PC-3 (cell line): ENCODE measurements at regions not wholly inside any gene's neighbourhood (a gene's known extent, or its start where the extent isn't known, plus 50 kb on each side); places are given as distances from the start of the nearest gene placed in this dataset.

ENCODE experiments used
- ATAC-seq: fragments of 200-7000 bp; cut with Tn5 transposase; 2 replicates; pipeline ENCODE4 v1.9.1; 2020; ENCODE audit warnings: mild to moderate bottlenecking, moderate library complexity
- BruUV-seq: library from RNA; stranded (reverse); fragments of 400-500 nt; replicated peaks from 2 replicates; lab custom pipeline; 2021; lab: Mats Ljungman, UMichigan
- CTCF ChIA-PET: fragments of 300-600 bp; sonication (Branson Sonifier 250); formaldehyde crosslinking; loops from one replicate; lab custom pipeline; 2022; ENCODE audit warnings: antibody characterized with exemption; lab: Charles Lee
- POLR2A ChIA-PET: fragments of 300-600 bp; sonication (Branson Sonifier 250); formaldehyde crosslinking; loops from one replicate; lab custom pipeline; 2022; ENCODE audit warnings: antibody characterized with exemption; ENCODE audit not compliant: unreplicated experiment; lab: Charles Lee
- DNase-seq: peaks from one replicate; pipeline ENCODE4 v3.0.0-alpha.2; 2015
- H2AFZ ChIP-seq: fragments of 300-600 bp; sonication (generic); 2 replicates; pipeline ENCODE4 v1.6.0; 2016; ENCODE audit warnings: antibody characterized with exemption, low read length
- H3F3A ChIP-seq: fragments of 300-600 bp; sonication (generic); one replicate; pipeline ENCODE4 v1.6.0; 2017; ENCODE audit warnings: antibody characterized with exemption, low read length, control low read depth, mild to moderate bottlenecking; ENCODE audit not compliant: unreplicated experiment
- H3K27ac ChIP-seq: fragments of 300-600 bp; sonication (generic); 2 replicates; pipeline ENCODE4 v1.5.1; 2016; ENCODE audit warnings: mild to moderate bottlenecking, low read length
- H3K27me3 ChIP-seq: fragments of 300-600 bp; sonication (generic); 2 replicates; pipeline ENCODE4 v1.6.1; 2016; ENCODE audit warnings: low read length, mixed read lengths
- H3K36me3 ChIP-seq: fragments of 300-600 bp; sonication (generic); 2 replicates; pipeline ENCODE4 v1.6.1; 2016; ENCODE audit warnings: low read depth, mixed run types, low read length, mixed read lengths
- H3K4me1 ChIP-seq: fragments of 300-600 bp; sonication (generic); 2 replicates; pipeline ENCODE4 v1.5.1; 2016; ENCODE audit warnings: low read length; ENCODE audit not compliant: insufficient read depth
- H3K4me2 ChIP-seq: fragments of 300-600 bp; sonication (generic); 2 replicates; pipeline ENCODE4 v1.6.0; 2016; ENCODE audit warnings: low read length
- H3K4me3 ChIP-seq: fragments of 300-600 bp; sonication (generic); 2 replicates; pipeline ENCODE4 v1.5.1; 2016; ENCODE audit warnings: mild to moderate bottlenecking, low read length, mixed read lengths
- H3K79me2 ChIP-seq: fragments of 300-600 bp; sonication (generic); 2 replicates; pipeline ENCODE4 v1.6.1; 2017; ENCODE audit warnings: low read length, mixed read lengths
- H3K9ac ChIP-seq: fragments of 300-600 bp; sonication (generic); 2 replicates; pipeline ENCODE4 v1.6.0; 2016; ENCODE audit warnings: mild to moderate bottlenecking, low read length
- H3K9me2 ChIP-seq: fragments of 300-600 bp; sonication (generic); replicated peaks from 2 replicates; pipeline ENCODE4 v1.6.1; 2016; ENCODE audit warnings: mixed run types, low read length, mixed read lengths
- H3K9me3 ChIP-seq: fragments of 300-600 bp; sonication (generic); 2 replicates; pipeline ENCODE4 v1.6.1; 2016; ENCODE audit warnings: low read length, mixed read lengths
- H4K20me1 ChIP-seq: fragments of 300-600 bp; sonication (generic); 2 replicates; pipeline ENCODE4 v1.6.1; 2016; ENCODE audit warnings: low read length, mixed read lengths
- EZH2 ChIP-seq: fragments of 300-600 bp; sonication (generic); IDR thresholded peaks from one replicate; pipeline ENCODE4 v1.6.1; 2017; ENCODE audit warnings: antibody characterized with exemption, mild to moderate bottlenecking, low read length; ENCODE audit not compliant: unreplicated experiment
- EZH2phosphoT487 ChIP-seq: fragments of 300-600 bp; sonication (generic); IDR thresholded peaks from 2 replicates; pipeline ENCODE4 v1.6.1; 2018; ENCODE audit warnings: mild to moderate bottlenecking, antibody characterized with exemption, low read length, borderline replicate concordance
- intact Hi-C: fragments of 100-400 bp; cut with micrococcal nuclease; formaldehyde crosslinking; loops from 2 replicates; pipeline ENCODE4 v1.9.0; 2023
- TF ChIP-seq, protein P1 (sequence below): fragments of 300-600 bp; sonication (generic); conservative IDR thresholded peaks from 2 replicates; pipeline ENCODE4 v1.5.1; 2017; ENCODE audit warnings: antibody characterized with exemption, low read depth, mild to moderate bottlenecking, low read length

DNA sequence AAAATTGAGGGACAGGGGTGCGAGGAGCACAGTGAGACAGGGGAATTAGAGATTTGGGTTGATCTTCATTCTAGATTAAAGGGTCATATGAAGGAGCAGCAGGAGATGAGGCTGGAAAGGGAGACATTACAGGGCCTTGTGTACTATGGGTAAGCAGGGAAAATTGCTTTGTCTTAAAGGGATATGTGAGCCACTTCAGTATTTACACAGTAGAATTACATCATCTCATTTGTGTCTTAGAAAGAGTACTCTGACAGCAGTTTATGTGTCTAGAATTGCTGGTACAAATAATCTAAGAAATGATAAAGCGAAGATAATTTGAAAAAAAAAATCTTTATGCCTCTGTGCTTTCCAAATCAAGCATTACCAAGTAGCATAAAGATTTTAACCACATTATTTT is 287.0 kb upstream of the ARRDC3 start:
- ChIA-PET CTCF (no interaction called here), POLR2A (no interaction called here)
- Histone ChIP-seq H3K9me2 (no peaks in the 10 kb centered on the region), H3K36me3 (no peaks in the 10 kb centered on the region), H3K4me1 (no peaks in the 10 kb centered on the region), H2AFZ (no peak overlapping the region), H3K4me2 (no peak overlapping the region), H3K4me3 (no peak overlapping the region), H3K27ac (no peak overlapping the region), H3K9me3 (no peaks in the 10 kb centered on the region), H3K9ac (no peak overlapping the region), H4K20me1 (no peaks in the 10 kb centered on the region), H3F3A (no peaks in the 10 kb centered on the region), H3K79me2 (no peaks in the 10 kb centered on the region), H3K27me3 (peaks cover 29% of the 10 kb centered on the region; the same call in 1 of the 2 replicates)
- intact Hi-C loops: no loop called here
- BruUV-seq: no TSS peak
- ATAC-seq (no peak), DNase-seq (no peak)
- TF ChIP-seq EZH2phosphoT487: no peak

DNA sequence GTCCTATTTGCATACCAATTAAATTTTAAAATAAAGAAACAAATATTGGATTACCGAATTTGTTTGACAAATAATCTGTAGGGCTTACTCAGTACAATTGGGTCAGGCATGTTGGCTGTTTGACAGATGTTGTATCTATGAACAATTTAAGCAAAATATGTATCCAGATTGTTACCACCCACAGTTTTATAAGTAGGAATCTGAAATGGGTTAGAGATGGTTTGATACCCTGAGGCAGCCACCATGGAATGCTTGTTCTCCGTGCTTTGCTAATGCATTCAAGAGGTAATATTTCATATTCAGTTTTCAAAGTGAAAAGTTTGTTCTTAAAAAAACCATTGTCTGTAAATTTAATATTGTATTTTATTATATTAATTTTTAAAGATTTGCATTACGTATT is 285.1 kb upstream of the ARRDC3 start:
- no TSS peak for BruUV-seq

DNA sequence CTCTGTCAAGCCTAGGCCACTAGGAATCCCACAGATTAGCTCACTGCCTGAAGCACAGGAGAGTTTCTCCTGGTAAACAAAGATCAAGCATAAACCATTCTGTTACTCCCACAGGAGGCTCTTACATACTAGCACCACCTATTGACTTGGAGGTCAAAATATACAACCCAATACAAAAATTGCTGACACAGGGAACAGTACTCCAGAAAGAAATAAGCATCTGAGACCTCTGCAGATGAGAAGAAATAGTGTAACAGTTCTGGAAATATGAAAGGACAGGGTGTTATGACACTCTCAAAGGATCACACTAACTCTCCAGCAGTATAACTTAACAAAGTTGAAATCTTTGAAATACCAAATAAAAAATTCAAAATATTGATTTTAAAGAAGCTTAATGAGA is 269.6 kb upstream of the ARRDC3 start:
- ChIA-PET POLR2A (no interaction called here), CTCF (no interaction called here)
- no peaks in the 10 kb centered on the region for H3K79me2 ChIP-seq

More for the DNA sequence above, 285.1 kb upstream of the ARRDC3 start:
- H3K4me3 ChIP-seq: no peak overlapping the region
- H3K9ac ChIP-seq: no peak overlapping the region
- no peak overlapping the region for H3K4me2 ChIP-seq
- ChIA-PET CTCF (no interaction called here), POLR2A (no interaction called here)
- H3K9me3 ChIP-seq: no peaks in the 10 kb centered on the region
- intact Hi-C loops: no loop called here
- H4K20me1 ChIP-seq: no peaks in the 10 kb centered on the region
- peaks cover 25% of the 10 kb centered on the region; the same call in 1 of the 2 replicates for H3K27me3 ChIP-seq
- H3F3A ChIP-seq: no peaks in the 10 kb centered on the region
- TF ChIP-seq, protein P1, sequence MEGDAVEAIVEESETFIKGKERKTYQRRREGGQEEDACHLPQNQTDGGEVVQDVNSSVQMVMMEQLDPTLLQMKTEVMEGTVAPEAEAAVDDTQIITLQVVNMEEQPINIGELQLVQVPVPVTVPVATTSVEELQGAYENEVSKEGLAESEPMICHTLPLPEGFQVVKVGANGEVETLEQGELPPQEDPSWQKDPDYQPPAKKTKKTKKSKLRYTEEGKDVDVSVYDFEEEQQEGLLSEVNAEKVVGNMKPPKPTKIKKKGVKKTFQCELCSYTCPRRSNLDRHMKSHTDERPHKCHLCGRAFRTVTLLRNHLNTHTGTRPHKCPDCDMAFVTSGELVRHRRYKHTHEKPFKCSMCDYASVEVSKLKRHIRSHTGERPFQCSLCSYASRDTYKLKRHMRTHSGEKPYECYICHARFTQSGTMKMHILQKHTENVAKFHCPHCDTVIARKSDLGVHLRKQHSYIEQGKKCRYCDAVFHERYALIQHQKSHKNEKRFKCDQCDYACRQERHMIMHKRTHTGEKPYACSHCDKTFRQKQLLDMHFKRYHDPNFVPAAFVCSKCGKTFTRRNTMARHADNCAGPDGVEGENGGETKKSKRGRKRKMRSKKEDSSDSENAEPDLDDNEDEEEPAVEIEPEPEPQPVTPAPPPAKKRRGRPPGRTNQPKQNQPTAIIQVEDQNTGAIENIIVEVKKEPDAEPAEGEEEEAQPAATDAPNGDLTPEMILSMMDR: no peak
- no peak for TF ChIP-seq EZH2phosphoT487
- TF ChIP-seq EZH2: no peak
- H2AFZ ChIP-seq: no peak overlapping the region
- DNase-seq: no peak
- no peaks in the 10 kb centered on the region for H3K79me2 ChIP-seq
- H3K27ac ChIP-seq: no peak overlapping the region
- H3K9me2 ChIP-seq: no peaks in the 10 kb centered on the region
- H3K4me1 ChIP-seq: no peaks in the 10 kb centered on the region
- no peak for ATAC-seq
- H3K36me3 ChIP-seq: no peaks in the 10 kb centered on the region

More for the DNA sequence above, 269.6 kb upstream of the ARRDC3 start:
- H3K36me3 ChIP-seq: no peaks in the 10 kb centered on the region
- H3K27ac ChIP-seq: no peak overlapping the region
- intact Hi-C loops: no loop called here
- no peaks in the 10 kb centered on the region for H4K20me1 ChIP-seq
- no peaks in the 10 kb centered on the region for H3F3A ChIP-seq
- H3K9me2 ChIP-seq: no peaks in the 10 kb centered on the region
- H3K4me1 ChIP-seq: no peaks in the 10 kb centered on the region
- no peak overlapping the region for H3K9ac ChIP-seq
- H2AFZ ChIP-seq: no peak overlapping the region
- no peak overlapping the region for H3K4me3 ChIP-seq
- BruUV-seq: no TSS peak
- DNase-seq: no peak
- no peaks in the 10 kb centered on the region for H3K27me3 ChIP-seq
- no peak overlapping the region for H3K4me2 ChIP-seq
- no peak for ATAC-seq
- peaks cover 20% of the 10 kb centered on the region; the same call in 1 of the 2 replicates for H3K9me3 ChIP-seq
- TF ChIP-seq, protein P1: peak; percentile 15; the same call in 1 of the 2 replicates
- no peak for TF ChIP-seq EZH2phosphoT487
